ENCODE measurements at regions not wholly inside any gene's neighbourhood (a gene's known extent, or its start where the extent isn't known, plus 50 kb on each side); places are given as distances from the start of the nearest gene placed in this dataset.

DNA sequence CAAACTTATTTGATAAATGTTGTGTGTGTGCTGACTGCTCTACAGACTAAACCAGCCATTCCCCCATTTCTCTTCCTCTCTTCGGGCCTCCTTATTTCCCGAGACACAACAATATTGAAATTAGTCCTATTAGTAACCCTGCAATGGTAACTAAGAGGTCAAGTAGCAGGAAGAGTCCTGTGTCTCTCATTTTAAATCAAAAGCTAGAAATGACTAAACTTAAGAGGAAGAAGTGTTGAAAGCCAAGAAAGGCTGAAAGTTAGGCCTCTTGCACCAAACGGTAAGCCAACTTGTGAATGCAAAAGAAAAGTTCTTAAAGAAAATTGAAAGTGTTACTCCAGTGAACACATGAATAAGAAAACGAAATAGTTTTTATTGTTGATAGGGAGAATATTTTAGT is 357.8 kb upstream of the SLC7A11 start:
- TF ChIP-seq, protein P1, sequence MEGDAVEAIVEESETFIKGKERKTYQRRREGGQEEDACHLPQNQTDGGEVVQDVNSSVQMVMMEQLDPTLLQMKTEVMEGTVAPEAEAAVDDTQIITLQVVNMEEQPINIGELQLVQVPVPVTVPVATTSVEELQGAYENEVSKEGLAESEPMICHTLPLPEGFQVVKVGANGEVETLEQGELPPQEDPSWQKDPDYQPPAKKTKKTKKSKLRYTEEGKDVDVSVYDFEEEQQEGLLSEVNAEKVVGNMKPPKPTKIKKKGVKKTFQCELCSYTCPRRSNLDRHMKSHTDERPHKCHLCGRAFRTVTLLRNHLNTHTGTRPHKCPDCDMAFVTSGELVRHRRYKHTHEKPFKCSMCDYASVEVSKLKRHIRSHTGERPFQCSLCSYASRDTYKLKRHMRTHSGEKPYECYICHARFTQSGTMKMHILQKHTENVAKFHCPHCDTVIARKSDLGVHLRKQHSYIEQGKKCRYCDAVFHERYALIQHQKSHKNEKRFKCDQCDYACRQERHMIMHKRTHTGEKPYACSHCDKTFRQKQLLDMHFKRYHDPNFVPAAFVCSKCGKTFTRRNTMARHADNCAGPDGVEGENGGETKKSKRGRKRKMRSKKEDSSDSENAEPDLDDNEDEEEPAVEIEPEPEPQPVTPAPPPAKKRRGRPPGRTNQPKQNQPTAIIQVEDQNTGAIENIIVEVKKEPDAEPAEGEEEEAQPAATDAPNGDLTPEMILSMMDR (IDR thresholded peaks at IDR 0.05): no peak
- no peak overlapping the region for H3K9ac ChIP-seq
- H3K4me3 ChIP-seq (ENCODE audit: low read depth, low read length): no peak overlapping the region
- no peak overlapping the region for H3K27ac ChIP-seq
- no peaks in the 10 kb centered on the region for H3K79me2 ChIP-seq
- H3K27me3 ChIP-seq (ENCODE audit: control insufficient read depth, insufficient read depth, low read length): no peaks in the 10 kb centered on the region
- no peak overlapping the region for H2AFZ ChIP-seq
- H3K36me3 ChIP-seq (ENCODE audit: control insufficient read depth, insufficient read depth, low read length): no peaks in the 10 kb centered on the region
- H3K4me1 ChIP-seq: no peaks in the 10 kb centered on the region
- no peaks in the 10 kb centered on the region for H3K9me3 ChIP-seq (ENCODE audit: control insufficient read depth, low read length)
- no peak overlapping the region for H3K4me2 ChIP-seq (ENCODE audit: low read length)

DNA sequence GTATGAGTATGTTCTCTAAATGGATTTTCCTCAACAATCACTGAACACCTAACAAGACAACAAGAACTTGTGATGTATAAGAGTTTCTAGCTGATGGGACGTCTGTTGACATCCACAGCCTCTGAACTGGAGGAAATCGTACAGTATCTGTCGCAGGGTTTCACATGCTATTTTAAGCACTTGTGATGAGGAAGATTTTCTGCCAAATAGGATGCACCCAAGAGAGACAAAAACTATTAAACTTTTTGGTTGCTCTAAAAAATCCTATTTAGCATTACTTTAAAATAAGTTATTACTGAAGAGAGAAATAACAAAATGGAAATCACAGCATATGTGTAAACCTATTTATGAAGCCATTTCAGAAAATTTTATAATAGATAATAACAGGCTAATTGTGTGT is 356.1 kb upstream of the SLC7A11 start:
- Histone ChIP-seq H3K27ac (no peak overlapping the region), H3K79me2 (no peaks in the 10 kb centered on the region), H3K27me3 (ENCODE audit: control insufficient read depth, insufficient read depth, low read length) (no peaks in the 10 kb centered on the region), H3K4me2 (ENCODE audit: low read length) (no peak overlapping the region), H3K9ac (no peak overlapping the region), H2AFZ (no peak overlapping the region), H3K4me3 (ENCODE audit: low read depth, low read length) (no peak overlapping the region), H3K36me3 (ENCODE audit: control insufficient read depth, insufficient read depth, low read length) (no peaks in the 10 kb centered on the region), H3K9me3 (ENCODE audit: control insufficient read depth, low read length) (no peaks in the 10 kb centered on the region), H3K4me1 (no peaks in the 10 kb centered on the region)
- TF ChIP-seq, protein P1 (IDR thresholded peaks at IDR 0.05): no peak

DNA sequence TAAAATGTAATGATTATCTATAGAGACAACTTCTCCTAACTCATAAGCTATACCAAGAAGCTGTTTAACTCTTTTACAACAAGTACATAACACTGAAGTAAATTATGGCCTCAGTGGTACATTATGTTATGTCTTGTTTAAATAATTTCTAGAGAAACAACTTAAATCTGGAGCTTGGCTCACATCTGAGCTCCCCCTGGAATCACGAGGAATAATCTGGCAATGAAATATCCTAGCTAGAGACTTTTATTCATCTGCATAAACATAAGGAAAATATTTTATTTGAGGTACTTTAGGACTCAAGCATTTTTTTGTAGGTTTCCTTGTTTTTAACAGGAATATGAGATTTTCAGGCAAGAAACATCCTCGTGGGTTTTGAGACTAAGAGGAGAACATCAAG is 354.7 kb upstream of the SLC7A11 start:
- no peaks in the 10 kb centered on the region for H3K36me3 ChIP-seq (ENCODE audit: control insufficient read depth, insufficient read depth, low read length)
- TF ChIP-seq, protein P1 (IDR thresholded peaks at IDR 0.05): no peak
- no peaks in the 10 kb centered on the region for H3K27me3 ChIP-seq (ENCODE audit: control insufficient read depth, insufficient read depth, low read length)
- no peaks in the 10 kb centered on the region for H3K9me3 ChIP-seq (ENCODE audit: control insufficient read depth, low read length)
- no peak overlapping the region for H3K27ac ChIP-seq
- H3K9ac ChIP-seq: no peak overlapping the region
- no peaks in the 10 kb centered on the region for H3K79me2 ChIP-seq
- no peak overlapping the region for H3K4me2 ChIP-seq (ENCODE audit: low read length)
- no peaks in the 10 kb centered on the region for H3K4me1 ChIP-seq
- no peak overlapping the region for H3K4me3 ChIP-seq (ENCODE audit: low read depth, low read length)
- no peak overlapping the region for H2AFZ ChIP-seq

DNA sequence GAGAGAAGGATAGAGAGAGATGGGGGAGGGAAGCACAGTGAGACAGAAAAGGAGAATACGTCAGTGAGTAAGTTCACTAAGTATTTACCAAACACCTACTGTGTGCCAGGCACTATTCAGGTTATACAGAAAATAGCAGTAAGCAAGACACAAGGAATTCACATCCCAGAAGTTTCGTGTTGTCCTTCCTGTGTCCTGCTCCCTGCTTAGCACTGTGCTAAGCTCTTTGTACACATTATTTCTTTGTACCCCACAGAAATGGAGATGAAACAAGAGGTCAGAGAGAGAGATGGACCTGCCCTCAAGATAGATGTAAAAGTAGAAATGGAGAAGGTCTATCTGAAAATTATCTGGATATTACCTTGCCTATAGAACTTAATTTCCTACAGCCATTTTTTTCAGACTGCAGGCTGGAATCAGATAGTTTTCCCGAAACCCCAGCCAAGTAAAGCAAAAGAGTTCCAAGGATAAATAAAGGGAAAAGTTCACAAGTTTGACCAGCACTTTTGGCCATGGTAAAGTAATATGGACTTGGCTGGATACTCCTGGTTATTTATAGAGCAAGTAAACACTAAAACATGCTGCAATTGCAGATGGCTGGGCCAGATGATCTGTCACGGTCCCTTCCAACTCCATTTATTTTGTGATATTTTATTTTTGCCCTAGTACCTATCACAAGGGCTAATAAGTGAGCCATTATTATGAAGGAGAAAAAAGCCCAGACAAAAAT is 353.7 kb upstream of the SLC7A11 start:
- H3K4me2 ChIP-seq (ENCODE audit: low read length): peak overlapping the region; percentile 51
- TF ChIP-seq, protein P1 (IDR thresholded peaks at IDR 0.05): no peak
- H3K27me3 ChIP-seq (ENCODE audit: control insufficient read depth, insufficient read depth, low read length): no peaks in the 10 kb centered on the region
- no peaks in the 10 kb centered on the region for H3K36me3 ChIP-seq (ENCODE audit: control insufficient read depth, insufficient read depth, low read length)
- H3K9me3 ChIP-seq (ENCODE audit: control insufficient read depth, low read length): no peaks in the 10 kb centered on the region
- no peak overlapping the region for H3K27ac ChIP-seq
- H3K4me1 ChIP-seq: no peaks in the 10 kb centered on the region
- H3K79me2 ChIP-seq: no peaks in the 10 kb centered on the region
- no peak overlapping the region for H3K9ac ChIP-seq
- no peak overlapping the region for H3K4me3 ChIP-seq (ENCODE audit: low read depth, low read length)
- no peak overlapping the region for H2AFZ ChIP-seq

DNA sequence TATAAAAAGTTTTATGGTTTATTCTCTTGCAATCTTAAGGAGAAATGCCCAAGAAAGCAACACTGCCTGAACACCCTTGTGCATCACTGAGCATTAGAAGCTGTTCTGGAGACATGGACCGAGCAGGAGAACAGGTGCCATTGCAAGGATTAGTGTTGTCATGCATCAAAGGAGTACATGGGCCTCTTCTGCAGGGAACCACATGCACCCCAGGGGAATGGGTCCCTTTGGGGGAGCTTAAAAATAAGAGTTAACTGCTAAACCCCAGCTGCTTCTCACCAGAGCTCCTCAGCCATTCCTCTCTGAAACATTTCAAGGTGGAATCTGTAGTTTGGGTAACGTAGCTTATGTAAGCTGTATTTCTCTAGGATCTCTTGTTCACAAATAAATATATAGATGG is 353.0 kb upstream of the SLC7A11 start:
- Histone ChIP-seq H3K4me1 (no peaks in the 10 kb centered on the region), H3K36me3 (ENCODE audit: control insufficient read depth, insufficient read depth, low read length) (no peaks in the 10 kb centered on the region), H3K27me3 (ENCODE audit: control insufficient read depth, insufficient read depth, low read length) (no peaks in the 10 kb centered on the region), H3K79me2 (no peaks in the 10 kb centered on the region), H3K4me2 (ENCODE audit: low read length) (no peak overlapping the region), H3K4me3 (ENCODE audit: low read depth, low read length) (no peak overlapping the region), H3K27ac (no peak overlapping the region), H3K9ac (no peak overlapping the region), H3K9me3 (ENCODE audit: control insufficient read depth, low read length) (no peaks in the 10 kb centered on the region), H2AFZ (no peak overlapping the region)
- TF ChIP-seq, protein P1 (IDR thresholded peaks at IDR 0.05): no peak

Measured in parathyroid adenoma (tissue), 2 donors.